Astrocyte (in vitro differentiated cells and primary cell): ENCODE measurements at regions not wholly inside any gene's neighbourhood (a gene's known extent, or its start where the extent isn't known, plus 50 kb on each side); places are given as distances from the start of the nearest gene placed in this dataset.

Source experiments
- DNase-seq: peaks from one replicate; pipeline ENCODE4 v3.0.0-alpha.2; 2010; ENCODE audit warnings: low read depth
- FAIRE-seq: peaks from 2 replicates; lab custom pipeline; 2011; peaks lifted over from hg19 to GRCh38; lab: Jason Lieb, UNC
- H2AFZ ChIP-seq: 2 replicates; pipeline ENCODE4 v1.6.0; 2012; ENCODE audit warnings: low read depth, low read length, inconsistent platforms
- H3K27ac ChIP-seq: 2 replicates; pipeline ENCODE4 v1.5.1; 2011; ENCODE audit warnings: low read depth, low read length, inconsistent platforms
- H3K27me3 ChIP-seq: 2 replicates; pipeline ENCODE4 v1.6.0; 2011; ENCODE audit warnings: low read length, inconsistent platforms; ENCODE audit not compliant: insufficient read depth
- H3K36me3 ChIP-seq: 2 replicates; pipeline ENCODE4 v1.5.1; 2011; ENCODE audit warnings: low read length, inconsistent platforms; ENCODE audit not compliant: insufficient read depth
- H3K4me1 ChIP-seq: 2 replicates; pipeline ENCODE4 v1.5.1; 2011; ENCODE audit warnings: low read length, inconsistent platforms; ENCODE audit not compliant: insufficient read depth
- H3K4me2 ChIP-seq: 2 replicates; pipeline ENCODE4 v1.6.0; 2012; ENCODE audit warnings: low read length, inconsistent platforms
- H3K4me3 ChIP-seq: 2 replicates; pipeline ENCODE4 v1.5.1; 2011; ENCODE audit warnings: low read depth, mild to moderate bottlenecking, low read length, inconsistent platforms; ENCODE audit not compliant: insufficient read depth
- H3K79me2 ChIP-seq: 2 replicates; pipeline ENCODE4 v1.6.0; 2012; ENCODE audit warnings: mild to moderate bottlenecking, low read length, inconsistent platforms; ENCODE audit not compliant: insufficient read depth
- H3K9ac ChIP-seq: 2 replicates; pipeline ENCODE4 v1.6.0; 2012; ENCODE audit warnings: mild to moderate bottlenecking, low read length, inconsistent platforms
- H3K9me3 ChIP-seq: 2 replicates; pipeline ENCODE4 v1.5.1; 2012; ENCODE audit warnings: low read depth, mild to moderate bottlenecking, low read length, inconsistent platforms; ENCODE audit not compliant: insufficient read depth
- H4K20me1 ChIP-seq: 2 replicates; pipeline ENCODE4 v1.6.0; 2012; ENCODE audit warnings: low read length, inconsistent platforms; ENCODE audit not compliant: insufficient read depth
- H3K27ac Mint-ChIP-seq: one replicate; pipeline ENCODE4 v1.8.0; 2021; ENCODE audit warnings: mild to moderate bottlenecking, mixed read lengths; ENCODE audit not compliant: unreplicated experiment
- H3K27me3 Mint-ChIP-seq: one replicate; pipeline ENCODE4 v1.8.0; 2021; ENCODE audit warnings: low read depth, mixed read lengths; ENCODE audit not compliant: unreplicated experiment
- H3K36me3 Mint-ChIP-seq: one replicate; pipeline ENCODE4 v1.8.0; 2021; ENCODE audit warnings: low read depth, mixed read lengths; ENCODE audit not compliant: unreplicated experiment
- H3K4me1 Mint-ChIP-seq: one replicate; pipeline ENCODE4 v1.8.0; 2021; ENCODE audit warnings: low read depth, mixed read lengths; ENCODE audit not compliant: unreplicated experiment
- H3K4me3 Mint-ChIP-seq: one replicate; pipeline ENCODE4 v1.8.0; 2021; ENCODE audit warnings: mild to moderate bottlenecking, moderate library complexity, mixed read lengths; ENCODE audit not compliant: unreplicated experiment
- H3K9me3 Mint-ChIP-seq: one replicate; pipeline ENCODE4 v1.8.0; 2021; ENCODE audit warnings: mild to moderate bottlenecking, mixed read lengths; ENCODE audit not compliant: unreplicated experiment
- EZH2 ChIP-seq: IDR thresholded peaks from 2 replicates; pipeline ENCODE4 v1.6.1; 2012; ENCODE audit warnings: mild to moderate bottlenecking, low read length, inconsistent platforms; ENCODE audit not compliant: insufficient read depth
- TF ChIP-seq, protein P1 (sequence below): IDR thresholded peaks from 2 replicates; pipeline ENCODE4 v1.5.1; 2011; ENCODE audit warnings: low read depth, mild to moderate bottlenecking, inconsistent platforms, low read length, moderate library complexity; ENCODE audit not compliant: insufficient read depth

DNA sequence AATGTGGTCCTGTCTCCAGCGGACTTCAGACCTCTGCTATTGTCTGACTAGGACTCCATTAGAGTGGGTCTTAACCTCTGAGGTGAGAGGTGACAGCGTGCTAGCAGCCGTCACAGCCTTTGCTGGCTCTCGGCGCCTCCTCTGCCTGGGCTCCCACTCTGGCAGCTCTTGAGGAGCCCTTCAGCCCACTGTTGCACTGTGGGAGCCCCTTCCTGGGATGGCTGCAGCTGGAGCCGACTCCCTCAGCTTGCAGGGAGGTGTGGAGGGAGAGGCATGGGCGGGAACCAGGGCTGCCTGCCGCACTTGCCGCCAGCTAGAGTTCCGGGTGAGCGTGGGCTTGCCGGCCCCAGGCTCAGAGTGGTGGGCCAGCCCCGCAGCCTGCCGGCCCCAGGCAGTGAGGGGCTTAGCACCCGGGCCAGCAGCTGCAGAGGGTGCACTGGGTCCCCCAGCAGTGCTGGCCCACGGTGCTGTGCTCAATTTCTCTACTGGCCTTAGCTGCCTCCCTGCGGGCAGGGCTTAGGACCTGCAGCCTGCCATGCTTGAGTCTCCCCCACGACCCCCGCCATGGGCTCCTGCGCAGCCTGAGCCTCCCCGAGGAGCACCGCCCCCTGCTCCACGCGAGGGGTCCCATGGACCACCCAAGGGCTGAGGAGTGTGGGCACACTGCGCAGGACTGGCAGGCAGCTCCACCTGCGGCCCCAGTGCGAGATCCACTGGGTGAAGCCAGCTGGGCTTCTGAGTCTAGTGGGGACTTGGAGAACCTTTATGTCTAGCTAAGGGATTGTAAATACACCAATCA, 163.4 kb upstream of the ITM2A start:
- Histone ChIP-seq H3K4me1 (no peaks in the 10 kb centered on the region), H3K36me3 (no peaks in the 10 kb centered on the region), H4K20me1 (no peaks in the 10 kb centered on the region), H3K9ac (no peak overlapping the region), H3K79me2 (no peaks in the 10 kb centered on the region), H3K27me3 (no peaks in the 10 kb centered on the region), H3K27ac (no peak overlapping the region), H2AFZ (no peak overlapping the region), H3K4me3 (no peak overlapping the region), H3K9me3 (no peaks in the 10 kb centered on the region), H3K4me2 (no peak overlapping the region)
- Mint-ChIP-seq H3K27me3 (no peaks in the 10 kb centered on the region), H3K27ac (no peak overlapping the region), H3K9me3 (no peaks in the 10 kb centered on the region), H3K36me3 (no peaks in the 10 kb centered on the region), H3K4me3 (no peak overlapping the region), H3K4me1 (no peaks in the 10 kb centered on the region)
- DNase-seq (no peak), FAIRE-seq (no peak)
- TF ChIP-seq EZH2: no peak
- TF ChIP-seq, protein P1, sequence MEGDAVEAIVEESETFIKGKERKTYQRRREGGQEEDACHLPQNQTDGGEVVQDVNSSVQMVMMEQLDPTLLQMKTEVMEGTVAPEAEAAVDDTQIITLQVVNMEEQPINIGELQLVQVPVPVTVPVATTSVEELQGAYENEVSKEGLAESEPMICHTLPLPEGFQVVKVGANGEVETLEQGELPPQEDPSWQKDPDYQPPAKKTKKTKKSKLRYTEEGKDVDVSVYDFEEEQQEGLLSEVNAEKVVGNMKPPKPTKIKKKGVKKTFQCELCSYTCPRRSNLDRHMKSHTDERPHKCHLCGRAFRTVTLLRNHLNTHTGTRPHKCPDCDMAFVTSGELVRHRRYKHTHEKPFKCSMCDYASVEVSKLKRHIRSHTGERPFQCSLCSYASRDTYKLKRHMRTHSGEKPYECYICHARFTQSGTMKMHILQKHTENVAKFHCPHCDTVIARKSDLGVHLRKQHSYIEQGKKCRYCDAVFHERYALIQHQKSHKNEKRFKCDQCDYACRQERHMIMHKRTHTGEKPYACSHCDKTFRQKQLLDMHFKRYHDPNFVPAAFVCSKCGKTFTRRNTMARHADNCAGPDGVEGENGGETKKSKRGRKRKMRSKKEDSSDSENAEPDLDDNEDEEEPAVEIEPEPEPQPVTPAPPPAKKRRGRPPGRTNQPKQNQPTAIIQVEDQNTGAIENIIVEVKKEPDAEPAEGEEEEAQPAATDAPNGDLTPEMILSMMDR: no peak

GRCh38 chrX:79524642-79525041, 157.5 kb upstream of the ITM2A start:
- Histone ChIP-seq H3K36me3 (no peaks in the 10 kb centered on the region), H3K4me1 (no peaks in the 10 kb centered on the region), H3K27ac (no peak overlapping the region), H4K20me1 (no peaks in the 10 kb centered on the region), H3K9me3 (no peaks in the 10 kb centered on the region), H3K4me3 (no peak overlapping the region), H3K27me3 (no peaks in the 10 kb centered on the region), H3K4me2 (no peak overlapping the region), H3K9ac (no peak overlapping the region), H2AFZ (no peak overlapping the region), H3K79me2 (no peaks in the 10 kb centered on the region)
- no peak for TF ChIP-seq EZH2
- TF ChIP-seq, protein P1: no peak
- H3K4me1 Mint-ChIP-seq: no peaks in the 10 kb centered on the region
- no peak for DNase-seq
- peaks cover 2% of the 10 kb centered on the region for H3K9me3 Mint-ChIP-seq
- no peaks in the 10 kb centered on the region for H3K27me3 Mint-ChIP-seq
- H3K4me3 Mint-ChIP-seq: no peak overlapping the region
- H3K36me3 Mint-ChIP-seq: no peaks in the 10 kb centered on the region
- H3K27ac Mint-ChIP-seq: no peak overlapping the region
- FAIRE-seq: peak; percentile 60

- no peaks in the 10 kb centered on the region for H3K27me3 Mint-ChIP-seq
- no peaks in the 10 kb centered on the region for H3K9me3 Mint-ChIP-seq
- no peak overlapping the region for H3K27ac ChIP-seq
- no peak overlapping the region for H2AFZ ChIP-seq
- FAIRE-seq (no peak), DNase-seq (no peak)
- H3K4me2 ChIP-seq: no peak overlapping the region
- H4K20me1 ChIP-seq: no peaks in the 10 kb centered on the region
- H3K4me1 ChIP-seq: no peaks in the 10 kb centered on the region
- no peak overlapping the region for H3K4me3 ChIP-seq
- no peaks in the 10 kb centered on the region for H3K4me1 Mint-ChIP-seq
- no peaks in the 10 kb centered on the region for H3K36me3 ChIP-seq
- H3K79me2 ChIP-seq: no peaks in the 10 kb centered on the region
- no peak overlapping the region for H3K4me3 Mint-ChIP-seq
- H3K36me3 Mint-ChIP-seq: no peaks in the 10 kb centered on the region
- no peaks in the 10 kb centered on the region for H3K9me3 ChIP-seq
- H3K27me3 ChIP-seq: no peaks in the 10 kb centered on the region
- H3K27ac Mint-ChIP-seq: no peak overlapping the region
- TF ChIP-seq EZH2: no peak
- TF ChIP-seq, protein P1: no peak
- H3K9ac ChIP-seq: no peak overlapping the region
These were observed 148.4 kb upstream of the ITM2A start for GRCh38 chrX:79515529-79515928.
